Loucy (cell line): ENCODE measurements at regions not wholly inside any gene's neighbourhood (a gene's known extent, or its start where the extent isn't known, plus 50 kb on each side); places are given as distances from the start of the nearest gene placed in this dataset.

Experiments used
- H2AFZ ChIP-seq: fragments of 200-600 bp; sonication (generic); 2 replicates; pipeline ENCODE4 v1.6.0; 2016; ENCODE audit warnings: antibody characterized with exemption, mild to moderate bottlenecking, low read length, moderate library complexity
- H3F3A ChIP-seq: fragments of 200-600 bp; 2 replicates; pipeline ENCODE4 v1.6.0; 2016; ENCODE audit warnings: antibody characterized with exemption, low read depth, mild to moderate bottlenecking
- H3K27me3 ChIP-seq: fragments of 200-600 bp; sonication (generic); 2 replicates; pipeline ENCODE4 v1.6.1; 2014; ENCODE audit warnings: low read length, mild to moderate bottlenecking; ENCODE audit not compliant: insufficient read depth, poor library complexity, severe bottlenecking
- H3K36me3 ChIP-seq: fragments of 200-600 bp; sonication (generic); 2 replicates; pipeline ENCODE4 v1.6.1; 2016; ENCODE audit warnings: low read length; ENCODE audit not compliant: insufficient read depth
- H3K4me1 ChIP-seq: fragments of 200-600 bp; sonication (generic); 2 replicates; pipeline ENCODE4 v1.5.1; 2014; ENCODE audit warnings: low read length, mild to moderate bottlenecking; ENCODE audit not compliant: insufficient read depth, poor library complexity, severe bottlenecking
- H3K4me2 ChIP-seq: fragments of 200-600 bp; sonication (generic); 2 replicates; pipeline ENCODE4 v1.6.0; 2014; ENCODE audit warnings: antibody characterized with exemption, low read length, low read depth, mild to moderate bottlenecking; ENCODE audit not compliant: poor library complexity, severe bottlenecking
- H3K4me3 ChIP-seq: fragments of 200-600 bp; sonication (generic); 2 replicates; pipeline ENCODE4 v1.5.1; 2014; ENCODE audit warnings: low read length, mild to moderate bottlenecking, mixed read lengths; ENCODE audit not compliant: poor library complexity, severe bottlenecking
- H3K79me2 ChIP-seq: fragments of 200-600 bp; sonication (generic); 2 replicates; pipeline ENCODE4 v1.6.1; 2014; ENCODE audit warnings: low read length; ENCODE audit not compliant: insufficient read depth
- H3K9ac ChIP-seq: fragments of 200-600 bp; sonication (generic); 2 replicates; pipeline ENCODE4 v1.6.0; 2014; ENCODE audit warnings: mild to moderate bottlenecking, low read depth, low read length, moderate library complexity; ENCODE audit not compliant: poor library complexity, severe bottlenecking
- H3K9me2 ChIP-seq: fragments of 200-600 bp; sonication (generic); replicated peaks from 2 replicates; pipeline ENCODE4 v1.6.1; 2016; ENCODE audit warnings: low read depth, low read length, mixed read lengths
- H3K9me3 ChIP-seq: fragments of 200-600 bp; sonication (generic); 2 replicates; pipeline ENCODE4 v1.6.1; 2014; ENCODE audit warnings: mild to moderate bottlenecking, antibody characterized with exemption, low read length, low read depth; ENCODE audit not compliant: insufficient read depth
- H4K20me1 ChIP-seq: fragments of 200-600 bp; sonication (generic); 2 replicates; pipeline ENCODE4 v1.6.0; 2014; ENCODE audit warnings: antibody characterized with exemption, low read length, mild to moderate bottlenecking; ENCODE audit not compliant: insufficient read depth, poor library complexity, severe bottlenecking
- CTCF ChIP-seq: fragments of 200-600 bp; sonication (generic); conservative IDR thresholded peaks from 2 replicates; pipeline ENCODE4 v1.5.1; 2014; ENCODE audit warnings: mild to moderate bottlenecking, antibody characterized with exemption, low read length
- EZH2phosphoT487 ChIP-seq: fragments of 200-600 bp; IDR thresholded peaks from 2 replicates; pipeline ENCODE4 v1.6.1; 2018; ENCODE audit warnings: antibody characterized with exemption, mild to moderate bottlenecking, moderate library complexity, borderline replicate concordance

GRCh38 chr18:78457731-78458130 is 521.9 kb upstream of the SALL3 start:
- no peaks in the 10 kb centered on the region for H3K79me2 ChIP-seq
- H3K4me3 ChIP-seq: no peak overlapping the region
- H2AFZ ChIP-seq: no peak overlapping the region
- H4K20me1 ChIP-seq: no peaks in the 10 kb centered on the region
- H3K4me2 ChIP-seq: no peak overlapping the region
- no peak overlapping the region for H3K9ac ChIP-seq
- TF ChIP-seq EZH2phosphoT487: no peak
- no peak for TF ChIP-seq CTCF
- no peaks in the 10 kb centered on the region for H3K4me1 ChIP-seq
- H3K36me3 ChIP-seq: no peaks in the 10 kb centered on the region
- H3K9me3 ChIP-seq: no peaks in the 10 kb centered on the region
- no peaks in the 10 kb centered on the region for H3K27me3 ChIP-seq
- no peaks in the 10 kb centered on the region for H3K9me2 ChIP-seq
- no peaks in the 10 kb centered on the region for H3F3A ChIP-seq

GRCh38 chr18:78458356-78458755 is 521.3 kb upstream of the SALL3 start:
- H3K4me1 ChIP-seq: no peaks in the 10 kb centered on the region
- no peak overlapping the region for H3K4me2 ChIP-seq
- no peaks in the 10 kb centered on the region for H3K9me3 ChIP-seq
- no peaks in the 10 kb centered on the region for H3K36me3 ChIP-seq
- TF ChIP-seq EZH2phosphoT487: no peak
- no peak for TF ChIP-seq CTCF
- H4K20me1 ChIP-seq: no peaks in the 10 kb centered on the region
- H3K9ac ChIP-seq: no peak overlapping the region
- H3K27me3 ChIP-seq: no peaks in the 10 kb centered on the region
- no peak overlapping the region for H3K4me3 ChIP-seq
- no peaks in the 10 kb centered on the region for H3K9me2 ChIP-seq
- no peaks in the 10 kb centered on the region for H3F3A ChIP-seq
- no peak overlapping the region for H2AFZ ChIP-seq
- no peaks in the 10 kb centered on the region for H3K79me2 ChIP-seq

GRCh38 chr18:78459668-78460067 is 520.0 kb upstream of the SALL3 start:
- Histone ChIP-seq H3K9ac (no peak overlapping the region), H3K79me2 (no peaks in the 10 kb centered on the region), H3K9me3 (no peaks in the 10 kb centered on the region), H3K4me1 (no peaks in the 10 kb centered on the region), H3K4me2 (no peak overlapping the region), H2AFZ (no peak overlapping the region), H3K9me2 (no peaks in the 10 kb centered on the region), H4K20me1 (no peaks in the 10 kb centered on the region), H3K27me3 (no peaks in the 10 kb centered on the region), H3K36me3 (no peaks in the 10 kb centered on the region), H3F3A (no peaks in the 10 kb centered on the region), H3K4me3 (no peak overlapping the region)
- TF ChIP-seq EZH2phosphoT487: no peak

GRCh38 chr18:78460558-78460957 is 519.1 kb upstream of the SALL3 start:
- Histone ChIP-seq H3K9me3 (peaks cover 6% of the 10 kb centered on the region; the same call in 1 of the 2 replicates), H3K36me3 (no peaks in the 10 kb centered on the region), H3K9ac (no peak overlapping the region), H3K27me3 (no peaks in the 10 kb centered on the region), H3K4me3 (no peak overlapping the region), H3K4me2 (no peak overlapping the region), H4K20me1 (no peaks in the 10 kb centered on the region), H2AFZ (no peak overlapping the region), H3F3A (no peaks in the 10 kb centered on the region), H3K79me2 (no peaks in the 10 kb centered on the region), H3K9me2 (no peaks in the 10 kb centered on the region), H3K4me1 (no peaks in the 10 kb centered on the region)
- TF ChIP-seq EZH2phosphoT487 (no peak), CTCF (no peak)
